Osteoblast (primary cell): ENCODE measurements at regions not wholly inside any gene's neighbourhood (a gene's known extent, or its start where the extent isn't known, plus 50 kb on each side); places are given as distances from the start of the nearest gene placed in this dataset.

ENCODE experiments used
- DNase-seq: peaks from one replicate; pipeline ENCODE4 v3.0.0; 2011; ENCODE audit warnings: low spot score, mixed read lengths; ENCODE audit not compliant: insufficient read length; ENCODE audit errors: missing footprints
- H2AFZ ChIP-seq: 2 replicates; pipeline ENCODE4 v1.6.0; 2011; ENCODE audit warnings: mild to moderate bottlenecking, low read length
- H3K27ac ChIP-seq: 2 replicates; pipeline ENCODE4 v1.5.1; 2011; ENCODE audit warnings: mild to moderate bottlenecking, low read depth, low read length, moderate library complexity
- H3K27me3 ChIP-seq: 2 replicates; pipeline ENCODE4 v1.6.0; 2012; ENCODE audit warnings: mild to moderate bottlenecking, control low read depth, inconsistent platforms, low read length, moderate library complexity; ENCODE audit not compliant: insufficient read depth
- H3K36me3 ChIP-seq: 2 replicates; pipeline ENCODE4 v1.5.1; 2011; ENCODE audit warnings: mild to moderate bottlenecking, low read length, control low read depth, moderate library complexity; ENCODE audit not compliant: insufficient read depth
- H3K4me1 ChIP-seq: 2 replicates; pipeline ENCODE4 v1.5.1; 2011; ENCODE audit warnings: mild to moderate bottlenecking, low read length, control low read depth, moderate library complexity; ENCODE audit not compliant: insufficient read depth
- H3K4me2 ChIP-seq: 2 replicates; pipeline ENCODE4 v1.6.0; 2011; ENCODE audit warnings: mild to moderate bottlenecking, low read length; ENCODE audit not compliant: insufficient read depth
- H3K4me3 ChIP-seq: fragments of 200-600 bp; sonication (generic); 3 replicates; pipeline ENCODE4 v1.5.1; 2012; ENCODE audit warnings: mild to moderate bottlenecking, low read length, inconsistent platforms; ENCODE audit not compliant: insufficient read depth
- H3K79me2 ChIP-seq: 2 replicates; pipeline ENCODE4 v1.6.0; 2012; ENCODE audit warnings: mild to moderate bottlenecking, low read length, control low read depth, inconsistent platforms; ENCODE audit not compliant: insufficient read depth
- H3K9me3 ChIP-seq: 2 replicates; pipeline ENCODE4 v1.5.1; 2011; ENCODE audit warnings: low read depth, low read length, control low read depth
- H4K20me1 ChIP-seq: 2 replicates; pipeline ENCODE4 v1.6.0; 2012; ENCODE audit warnings: mild to moderate bottlenecking, low read length, control low read depth; ENCODE audit not compliant: insufficient read depth
- TF ChIP-seq, protein P1 (sequence below): IDR thresholded peaks from 2 replicates; pipeline ENCODE4 v1.5.1; 2011; ENCODE audit warnings: mild to moderate bottlenecking, low read depth, low read length, moderate library complexity; ENCODE audit errors: extremely low read depth

DNA sequence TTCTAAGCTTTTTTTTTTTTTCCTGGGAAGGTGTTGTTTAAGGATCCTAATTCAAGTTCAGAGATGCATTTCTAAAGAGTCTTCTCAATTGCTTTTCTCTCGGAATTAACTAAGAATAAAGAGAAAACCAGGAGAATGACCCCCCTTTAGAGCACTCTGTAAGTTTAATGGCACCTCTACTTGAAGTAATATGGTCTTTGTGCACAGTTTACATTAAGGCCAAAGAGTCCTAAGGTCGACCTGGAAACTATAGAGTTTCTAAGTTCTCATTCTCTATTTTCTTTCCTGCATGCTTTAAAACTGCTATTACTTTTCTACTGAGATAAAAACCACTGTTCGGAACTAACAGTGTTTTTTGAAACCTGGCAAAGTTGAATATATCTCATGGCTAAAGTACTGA is 923.1 kb upstream of the CDH10 start:
- Histone ChIP-seq H3K9me3 (no peaks in the 10 kb centered on the region), H3K27ac (no peak overlapping the region), H4K20me1 (no peaks in the 10 kb centered on the region), H3K79me2 (no peaks in the 10 kb centered on the region), H3K4me3 (no peak overlapping the region), H3K36me3 (no peaks in the 10 kb centered on the region), H3K4me1 (no peaks in the 10 kb centered on the region), H3K4me2 (no peak overlapping the region), H2AFZ (no peak overlapping the region), H3K27me3 (no peaks in the 10 kb centered on the region)
- DNase-seq = no peak
- TF ChIP-seq, protein P1, sequence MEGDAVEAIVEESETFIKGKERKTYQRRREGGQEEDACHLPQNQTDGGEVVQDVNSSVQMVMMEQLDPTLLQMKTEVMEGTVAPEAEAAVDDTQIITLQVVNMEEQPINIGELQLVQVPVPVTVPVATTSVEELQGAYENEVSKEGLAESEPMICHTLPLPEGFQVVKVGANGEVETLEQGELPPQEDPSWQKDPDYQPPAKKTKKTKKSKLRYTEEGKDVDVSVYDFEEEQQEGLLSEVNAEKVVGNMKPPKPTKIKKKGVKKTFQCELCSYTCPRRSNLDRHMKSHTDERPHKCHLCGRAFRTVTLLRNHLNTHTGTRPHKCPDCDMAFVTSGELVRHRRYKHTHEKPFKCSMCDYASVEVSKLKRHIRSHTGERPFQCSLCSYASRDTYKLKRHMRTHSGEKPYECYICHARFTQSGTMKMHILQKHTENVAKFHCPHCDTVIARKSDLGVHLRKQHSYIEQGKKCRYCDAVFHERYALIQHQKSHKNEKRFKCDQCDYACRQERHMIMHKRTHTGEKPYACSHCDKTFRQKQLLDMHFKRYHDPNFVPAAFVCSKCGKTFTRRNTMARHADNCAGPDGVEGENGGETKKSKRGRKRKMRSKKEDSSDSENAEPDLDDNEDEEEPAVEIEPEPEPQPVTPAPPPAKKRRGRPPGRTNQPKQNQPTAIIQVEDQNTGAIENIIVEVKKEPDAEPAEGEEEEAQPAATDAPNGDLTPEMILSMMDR = no peak

- Histone ChIP-seq H3K79me2 (no peaks in the 10 kb centered on the region), H4K20me1 (no peaks in the 10 kb centered on the region), H3K4me2 (no peak overlapping the region), H3K4me1 (no peaks in the 10 kb centered on the region), H3K4me3 (no peak overlapping the region), H3K36me3 (no peaks in the 10 kb centered on the region), H3K27me3 (no peaks in the 10 kb centered on the region), H2AFZ (no peak overlapping the region), H3K27ac (no peak overlapping the region), H3K9me3 (no peaks in the 10 kb centered on the region)
- TF ChIP-seq, protein P1 = no peak
- no peak for DNase-seq
Observed at GRCh38 chr5:25562656-25563055, 917.9 kb upstream of the CDH10 start.

GRCh38 chr5:25554077-25554476 is 909.3 kb upstream of the CDH10 start:
- H3K27me3 ChIP-seq = no peaks in the 10 kb centered on the region
- TF ChIP-seq, protein P1 = no peak
- H3K79me2 ChIP-seq = no peaks in the 10 kb centered on the region
- no peak for DNase-seq
- no peaks in the 10 kb centered on the region for H3K9me3 ChIP-seq
- no peak overlapping the region for H3K4me2 ChIP-seq
- no peak overlapping the region for H2AFZ ChIP-seq
- no peak overlapping the region for H3K4me3 ChIP-seq
- no peak overlapping the region for H3K27ac ChIP-seq
- no peaks in the 10 kb centered on the region for H4K20me1 ChIP-seq
- H3K4me1 ChIP-seq = no peaks in the 10 kb centered on the region
- no peaks in the 10 kb centered on the region for H3K36me3 ChIP-seq

- no peak overlapping the region for H3K27ac ChIP-seq
- H2AFZ ChIP-seq = no peak overlapping the region
- no peaks in the 10 kb centered on the region for H3K4me1 ChIP-seq
- DNase-seq = no peak
- H3K4me2 ChIP-seq = no peak overlapping the region
- H3K36me3 ChIP-seq = no peaks in the 10 kb centered on the region
- no peaks in the 10 kb centered on the region for H4K20me1 ChIP-seq
- no peaks in the 10 kb centered on the region for H3K9me3 ChIP-seq
- TF ChIP-seq, protein P1 = no peak
- H3K4me3 ChIP-seq = no peak overlapping the region
- H3K27me3 ChIP-seq = no peaks in the 10 kb centered on the region
- no peaks in the 10 kb centered on the region for H3K79me2 ChIP-seq
Observed at GRCh38 chr5:25552871-25553481, 908.2 kb upstream of the CDH10 start.
